ENCODE measurements at regions not wholly inside any gene's neighbourhood (a gene's known extent, or its start where the extent isn't known, plus 50 kb on each side); places are given as distances from the start of the nearest gene placed in this dataset.

DNA sequence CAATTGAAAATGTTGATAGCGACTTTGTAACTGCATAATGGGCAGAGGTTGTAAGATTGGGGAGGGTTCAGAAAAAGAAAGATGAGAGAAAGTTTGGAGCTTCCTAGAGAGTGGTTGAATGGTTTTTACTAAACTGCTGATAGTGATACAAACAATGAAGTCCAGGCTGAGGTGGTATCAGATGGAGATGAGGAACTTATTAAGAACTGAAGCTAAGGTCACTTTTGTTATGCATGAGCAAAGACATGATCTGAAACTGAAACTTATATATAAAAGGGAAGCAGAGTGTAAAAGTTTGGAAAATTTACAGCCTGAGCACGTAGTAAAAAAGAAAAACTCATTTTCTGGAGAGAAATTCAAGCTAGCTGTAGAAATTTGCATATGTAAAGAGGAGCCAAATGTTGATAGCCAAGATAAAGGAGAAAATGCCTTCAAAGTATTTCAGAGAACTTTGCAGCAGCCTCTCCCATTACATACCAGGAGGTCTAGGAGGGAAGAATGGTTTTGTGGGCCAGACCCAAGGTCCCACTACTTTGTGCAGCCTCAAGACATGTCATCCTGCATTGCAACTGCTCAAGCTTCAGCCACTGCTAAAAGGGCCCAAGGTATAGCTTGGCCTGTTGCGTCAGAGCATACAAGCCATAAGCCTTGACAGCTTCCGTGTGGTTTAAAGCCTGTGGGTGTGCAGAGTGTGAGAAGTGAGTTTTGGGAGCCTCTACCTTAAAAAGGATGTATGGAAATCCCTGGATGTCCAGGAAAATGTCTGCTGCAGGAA lies 843.9 kb downstream of the AMY1C start:
- H3K4me3 ChIP-seq (ENCODE audit: low read depth, low read length), result no peak overlapping the region
- TF ChIP-seq CTCF (IDR thresholded peaks at IDR 0.05; ENCODE audit: low read depth, low read length), result no peak

GRCh38 chr1:104617474-104617873 lies 867.8 kb downstream of the AMY1C start:
- no peak overlapping the region for H3K4me3 ChIP-seq (ENCODE audit: low read depth, low read length)
- no peak for TF ChIP-seq CTCF (IDR thresholded peaks at IDR 0.05; ENCODE audit: low read depth, low read length)

DNA sequence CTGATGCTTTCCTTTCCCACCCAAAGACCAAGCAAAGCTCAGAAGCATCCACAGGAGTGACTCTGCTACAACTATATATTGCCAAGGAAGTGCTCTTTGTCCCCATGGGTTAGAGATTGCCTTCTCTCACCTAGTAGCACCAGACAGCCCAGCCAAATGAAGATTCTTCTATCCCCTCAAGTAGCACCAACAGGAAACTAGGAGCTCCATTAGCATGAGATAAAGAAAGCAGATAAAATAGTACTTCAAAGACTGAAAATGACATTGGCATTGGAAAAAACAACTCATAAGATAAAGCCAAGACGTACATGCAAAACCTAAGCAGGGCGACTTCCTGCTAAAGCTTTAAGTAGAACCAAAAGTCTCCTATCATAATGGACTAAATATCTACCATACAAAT lies 871.5 kb downstream of the AMY1C start:
- TF ChIP-seq CTCF (IDR thresholded peaks at IDR 0.05; ENCODE audit: low read depth, low read length), result no peak
- no peak overlapping the region for H3K4me3 ChIP-seq (ENCODE audit: low read depth, low read length)

- H3K4me3 ChIP-seq (ENCODE audit: low read depth, low read length), result no peak overlapping the region
- TF ChIP-seq CTCF (IDR thresholded peaks at IDR 0.05; ENCODE audit: low read depth, low read length), result no peak
These were observed 874.8 kb downstream of the AMY1C start for GRCh38 chr1:104624538-104624937.

DNA sequence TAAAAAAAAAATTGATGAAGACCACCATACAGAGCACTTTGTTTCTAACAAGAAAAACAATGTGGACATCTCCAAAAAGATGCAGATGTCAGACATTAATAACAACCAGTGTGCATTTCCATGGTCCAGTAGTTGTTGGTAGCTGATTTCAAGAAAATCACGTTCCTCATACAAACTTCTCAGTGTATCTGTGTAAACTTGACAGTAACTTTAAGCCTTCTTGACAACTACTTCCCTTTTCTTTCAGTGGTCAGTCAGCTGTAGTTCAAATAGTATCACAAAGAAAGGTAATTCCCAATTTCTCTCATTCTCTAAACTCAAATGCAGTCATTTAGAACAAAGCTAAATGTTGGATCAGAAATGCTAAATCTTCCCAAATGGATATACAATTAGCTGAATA lies 879.9 kb downstream of the AMY1C start:
- no peak for TF ChIP-seq CTCF (IDR thresholded peaks at IDR 0.05; ENCODE audit: low read depth, low read length)
- H3K4me3 ChIP-seq (ENCODE audit: low read depth, low read length), result no peak overlapping the region

DNA sequence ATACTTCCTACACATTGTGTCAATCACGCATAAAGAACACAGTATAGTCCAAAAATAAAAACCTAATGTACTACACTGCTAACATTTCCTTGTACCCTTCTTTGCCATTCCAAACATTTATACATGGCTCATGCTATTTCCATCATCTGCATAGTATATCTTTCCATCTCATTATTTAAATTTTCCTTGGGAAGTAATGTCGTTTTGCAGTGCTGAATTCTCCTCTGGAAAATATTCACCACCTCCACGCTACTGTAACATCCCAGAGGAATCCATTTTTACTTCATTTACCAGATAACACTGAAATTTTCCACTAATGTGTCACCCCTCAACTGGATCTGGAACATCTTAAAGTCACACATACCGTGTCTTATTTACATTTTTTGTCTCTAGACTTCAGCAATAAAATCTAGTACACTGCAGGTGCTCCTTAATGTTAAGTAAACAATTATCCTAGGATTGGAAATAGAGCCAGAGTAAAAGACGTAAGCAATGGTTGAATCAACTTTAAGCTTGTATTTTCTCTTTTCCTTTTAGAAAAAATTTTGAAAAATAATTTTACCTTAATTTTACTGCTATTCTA lies 881.0 kb downstream of the AMY1C start:
- TF ChIP-seq CTCF (IDR thresholded peaks at IDR 0.05; ENCODE audit: low read depth, low read length), result no peak
- H3K4me3 ChIP-seq (ENCODE audit: low read depth, low read length), result no peak overlapping the region

DNA sequence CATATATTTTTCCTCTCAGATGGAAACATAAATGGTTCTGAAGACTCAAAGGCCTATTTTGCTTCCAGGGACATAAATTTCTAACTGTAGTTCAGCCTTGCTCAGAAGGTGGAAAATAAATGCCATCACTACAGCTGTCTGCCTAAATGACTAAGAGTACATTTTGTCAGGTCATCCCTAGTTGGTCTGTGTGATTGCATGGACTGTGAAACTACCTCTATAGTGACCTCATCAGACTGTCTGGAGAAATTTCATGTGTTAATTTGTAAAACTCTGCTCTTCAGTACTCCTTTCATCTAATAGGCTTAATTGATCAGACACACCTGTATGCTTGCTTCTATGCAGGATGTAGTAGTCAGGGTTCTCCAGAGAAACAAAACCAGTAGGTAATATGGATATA lies 886.9 kb downstream of the AMY1C start:
- no peak overlapping the region for H3K4me3 ChIP-seq (ENCODE audit: low read depth, low read length)
- no peak for TF ChIP-seq CTCF (IDR thresholded peaks at IDR 0.05; ENCODE audit: low read depth, low read length)
